ENCODE measurements at regions not wholly inside any gene's neighbourhood (a gene's known extent, or its start where the extent isn't known, plus 50 kb on each side); places are given as distances from the start of the nearest gene placed in this dataset.

DNA sequence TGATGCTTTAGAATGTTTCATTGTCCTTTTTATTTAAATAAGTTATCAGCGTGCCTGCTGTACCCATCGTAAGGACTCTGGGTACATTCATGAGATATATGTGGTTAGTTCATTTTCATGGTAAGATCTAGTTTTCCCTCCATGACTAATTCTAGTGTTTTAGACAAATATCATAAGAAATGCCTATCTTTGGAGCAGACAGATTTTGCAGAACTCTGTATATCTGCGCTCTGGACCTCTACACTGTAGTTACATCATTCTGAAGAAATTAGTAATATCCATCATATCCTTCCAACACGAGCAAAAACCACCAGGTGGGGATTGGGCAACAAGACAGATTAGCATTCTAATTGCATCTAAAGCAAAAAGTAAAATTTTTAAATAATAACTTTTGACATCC lies 499.2 kb downstream of the SETD4 start:
- TF ChIP-seq CTCF (IDR thresholded peaks at IDR 0.05) (no peak), MAX (IDR thresholded peaks at IDR 0.05) (no peak), KDM1A (IDR thresholded peaks at IDR 0.05; ENCODE audit: low read depth) (no peak), KDM5A (IDR thresholded peaks at IDR 0.05) (no peak), RAD21 (conservative IDR thresholded peaks at IDR 0.05 in 1 of 2, IDR thresholded peaks at IDR 0.05 in 1 of 2) (no peak), REST (IDR thresholded peaks at IDR 0.05) (no peak), POLR2A (IDR thresholded peaks at IDR 0.05; ENCODE audit: low read length) (no peak), JUN (IDR thresholded peaks at IDR 0.05) (no peak), EHMT2 (IDR thresholded peaks at IDR 0.05; ENCODE audit: low read depth) (no peak), MYC (IDR thresholded peaks at IDR 0.05; ENCODE audit: borderline replicate concordance, low read length) (no peak), EP300 (IDR thresholded peaks at IDR 0.05) (no peak)

All from A549 (cell line).